KBM-7 (cell line): ENCODE measurements at regions not wholly inside any gene's neighbourhood (a gene's known extent, or its start where the extent isn't known, plus 50 kb on each side); places are given as distances from the start of the nearest gene placed in this dataset.

Experiments
- DNase-seq: peaks from one replicate; pipeline ENCODE4 v3.0.0-alpha.2; 2015
- in situ Hi-C: fragments of 300-500 bp; cut with MboI; formaldehyde crosslinking; loops from 2 replicates; pipeline ENCODE4 v1.14.3; 2020; ENCODE audit warnings: low sequenced_read_pairs, low pct_unique_long_range_greater_than_20kb, mixed read lengths

DNA sequence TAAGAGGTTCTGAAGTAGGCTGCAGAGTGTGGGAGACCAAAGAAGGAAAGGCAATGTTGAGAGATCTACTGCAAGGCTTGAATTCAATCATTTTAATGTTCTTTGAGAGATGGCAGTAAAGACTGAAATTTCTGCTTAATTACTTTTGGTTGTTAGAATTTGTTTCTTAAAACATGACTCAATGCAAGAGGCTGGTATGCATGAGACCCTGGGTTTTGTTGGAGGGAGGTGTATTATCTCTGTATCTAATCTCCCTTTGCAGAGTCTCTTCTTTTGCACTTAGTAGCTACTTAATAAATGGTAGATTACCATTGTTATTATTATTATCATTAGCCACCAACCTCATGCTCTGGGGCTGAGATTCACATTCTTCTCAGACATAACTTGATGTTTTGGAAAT lies 87.4 kb upstream of the DRD2 start:
- DNase-seq = no peak
- in situ Hi-C loops = no loop called here

- DNase-seq = no peak
- in situ Hi-C loops = no loop called here
Measured at GRCh38 chr11:113557926-113558325, 82.7 kb upstream of the DRD2 start.

DNA sequence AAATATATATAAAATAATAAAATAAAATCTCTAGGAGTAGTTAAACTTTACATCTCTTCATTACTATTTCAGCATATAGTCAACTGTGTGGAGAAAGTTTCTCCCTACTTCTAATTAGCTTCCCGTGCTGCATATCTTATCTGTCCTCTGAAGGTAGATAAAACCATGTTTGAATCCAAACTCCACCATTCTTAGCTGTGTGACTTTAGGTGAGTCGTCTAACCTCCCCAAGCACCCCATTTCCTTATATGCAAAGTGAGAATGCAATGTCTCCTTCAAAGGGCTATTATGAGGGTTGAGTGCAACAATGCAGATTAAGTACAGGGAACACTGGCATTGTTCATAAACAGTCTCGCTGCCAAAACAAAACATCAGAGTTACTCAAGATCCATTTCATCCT lies 80.8 kb upstream of the DRD2 start:
- in situ Hi-C loops = no loop called here

GRCh38 chr11:113555071-113555619 lies 79.9 kb upstream of the DRD2 start:
- DNase-seq = no peak

More for the DNA sequence above, 80.8 kb upstream of the DRD2 start:
- no peak for DNase-seq

GRCh38 chr11:113554526-113554925 lies 79.3 kb upstream of the DRD2 start:
- no peak for DNase-seq
- in situ Hi-C loops = no loop called here

More at GRCh38 chr11:113555071-113555619, 79.9 kb upstream of the DRD2 start:
- in situ Hi-C loops = no loop called here

DNA sequence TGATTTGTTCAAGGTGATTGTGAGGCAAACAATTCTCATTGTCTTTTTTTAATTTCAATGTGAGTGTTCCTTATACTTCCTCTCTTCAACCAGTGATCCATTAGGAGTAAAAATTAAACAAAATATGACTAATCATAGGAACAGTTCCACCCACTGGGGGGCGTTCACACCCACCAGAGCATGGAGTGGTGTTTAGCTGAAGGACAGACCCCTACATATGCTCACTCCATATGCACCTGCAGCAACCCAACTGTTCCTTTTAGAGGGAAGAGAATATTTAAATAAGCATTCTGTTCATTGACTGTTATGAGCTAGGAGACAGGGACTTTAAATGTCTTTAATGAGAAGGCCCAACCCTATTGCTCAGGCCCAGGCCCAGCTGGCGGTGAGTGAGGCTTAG lies 78.7 kb upstream of the DRD2 start:
- in situ Hi-C loops = no loop called here
- DNase-seq = no peak

DNA sequence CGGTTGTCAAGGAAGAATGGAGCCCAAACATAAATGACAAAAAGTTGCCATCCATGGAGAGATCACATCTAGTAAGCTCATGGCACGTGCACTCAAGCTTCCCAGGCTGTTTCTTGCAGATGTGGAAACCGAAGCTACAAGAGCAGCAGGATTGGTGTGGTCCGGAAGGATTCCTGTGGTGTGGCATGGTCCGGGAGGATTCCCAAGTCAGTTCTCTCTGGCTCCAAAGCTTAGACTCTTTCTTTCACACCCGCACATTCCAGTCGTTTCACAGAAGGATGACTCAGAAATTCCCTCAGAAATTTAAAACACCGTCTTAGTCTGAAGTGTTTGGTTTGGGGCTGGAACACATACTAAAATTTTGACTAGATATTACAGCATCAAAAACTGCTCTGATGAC lies 78.0 kb upstream of the DRD2 start:
- DNase-seq = no peak
- in situ Hi-C loops = no loop called here

DNA sequence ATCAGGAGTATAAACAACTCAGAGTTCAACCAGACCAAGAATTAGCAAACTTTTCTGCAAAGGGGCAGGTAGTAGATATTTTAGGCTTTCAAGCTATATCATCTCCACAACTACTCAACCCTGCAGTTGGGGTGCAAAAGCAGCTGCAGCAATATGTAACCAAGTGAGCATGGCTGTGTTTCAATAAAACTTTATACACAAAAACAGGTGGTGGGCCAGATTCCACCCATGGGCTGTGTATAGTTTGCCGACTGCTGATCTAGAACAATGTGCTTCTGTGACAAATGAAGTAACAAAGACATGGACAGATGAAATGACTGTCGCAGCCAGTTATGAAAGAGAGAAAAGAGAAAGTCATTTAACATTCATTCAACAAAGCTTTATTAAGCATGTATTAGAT lies 77.1 kb upstream of the DRD2 start:
- DNase-seq = no peak
- in situ Hi-C loops = no loop called here

DNA sequence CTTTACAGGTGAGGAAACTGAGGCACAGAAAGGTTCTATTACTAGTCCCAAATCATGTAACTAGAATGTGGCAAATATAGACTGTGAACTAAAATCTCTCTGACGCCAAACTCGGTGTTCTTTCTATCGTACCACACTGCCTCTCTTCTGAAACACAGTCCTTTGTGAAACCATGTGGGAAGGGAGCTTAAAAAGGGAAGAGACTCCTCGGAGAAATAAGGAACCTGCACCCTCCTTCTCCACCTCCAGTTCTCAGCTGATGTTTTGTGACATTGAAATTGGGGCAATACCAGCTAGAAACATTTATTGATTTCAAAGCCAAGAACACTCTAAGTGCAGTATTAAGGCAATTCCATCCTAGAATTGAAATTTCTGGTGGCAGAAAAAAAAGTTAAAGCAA lies 76.4 kb upstream of the DRD2 start:
- no peak for DNase-seq
- in situ Hi-C loops = no loop called here

GRCh38 chr11:113549611-113550578 lies 74.7 kb upstream of the DRD2 start:
- DNase-seq = no peak

GRCh38 chr11:113549061-113549460 lies 73.9 kb upstream of the DRD2 start:
- DNase-seq = no peak
- in situ Hi-C loops = no loop called here

More at GRCh38 chr11:113549611-113550578, 74.7 kb upstream of the DRD2 start:
- in situ Hi-C loops = no loop called here

DNA sequence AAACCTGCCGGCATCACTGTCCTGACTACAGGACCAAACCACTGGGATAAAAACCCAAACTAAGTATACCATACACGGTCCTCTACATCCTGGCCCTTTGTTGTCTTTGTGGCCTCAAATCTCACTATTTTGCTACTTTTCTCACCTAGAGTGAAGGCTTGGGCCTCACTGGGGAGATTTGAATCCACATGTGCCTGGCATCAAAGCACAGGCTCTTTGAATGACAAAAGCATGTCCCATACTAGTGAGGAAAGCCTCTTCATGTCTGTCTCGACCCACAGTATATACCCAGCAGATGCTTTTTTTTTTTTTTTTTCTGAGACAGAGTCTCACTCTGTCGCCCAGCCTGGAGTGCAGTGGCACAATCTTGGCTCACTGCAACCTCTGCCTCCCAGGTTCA lies 72.5 kb upstream of the DRD2 start:
- no peak for DNase-seq
- in situ Hi-C loops = no loop called here

GRCh38 chr11:113546757-113547507 lies 71.7 kb upstream of the DRD2 start:
- DNase-seq = no peak
- in situ Hi-C loops = no loop called here

GRCh38 chr11:113542420-113542819 lies 67.2 kb upstream of the DRD2 start:
- no peak for DNase-seq
- in situ Hi-C loops = no loop called here

DNA sequence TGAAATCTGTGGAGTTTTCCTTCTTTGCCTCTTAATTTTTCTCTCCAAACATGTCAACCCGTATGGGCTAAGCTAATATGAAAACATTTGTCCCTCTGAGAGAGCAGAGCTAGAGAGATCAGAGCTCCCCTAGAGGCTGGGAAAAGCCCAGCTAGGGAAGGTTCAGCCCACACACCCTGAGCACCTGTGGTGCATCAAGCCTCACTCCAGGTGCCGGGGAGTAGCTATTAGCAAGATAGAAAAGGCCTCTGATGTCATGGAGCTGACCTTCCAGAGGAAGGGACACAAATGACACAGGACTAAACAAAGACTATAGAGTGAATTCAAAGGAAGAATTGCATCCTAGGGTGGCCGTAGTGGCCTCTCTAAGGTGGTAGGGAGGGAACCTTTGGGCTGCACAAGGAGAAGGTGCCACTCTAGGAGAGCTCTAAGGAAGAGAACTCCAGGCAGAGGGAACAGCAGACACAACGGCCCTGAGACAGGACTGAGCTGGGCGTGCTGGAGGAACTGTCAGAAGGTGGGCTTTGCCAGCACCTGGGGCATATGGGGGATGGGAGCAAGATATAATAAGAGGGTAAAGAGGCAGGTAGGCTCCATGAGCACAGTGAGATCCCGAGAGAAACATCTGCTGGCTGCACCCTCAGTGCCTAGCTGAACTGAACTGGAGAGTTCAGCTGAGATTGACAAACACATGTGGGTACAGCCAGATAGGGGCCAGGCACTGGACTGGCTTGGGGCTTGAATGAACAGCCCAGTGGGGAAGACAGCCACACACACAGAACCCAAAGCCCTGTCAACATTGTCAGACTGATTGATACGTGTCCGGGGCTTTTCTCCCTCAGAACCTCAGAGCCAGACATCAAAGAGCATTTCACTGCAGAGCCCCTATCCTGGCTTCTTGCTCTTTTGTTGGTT lies 65.5 kb upstream of the DRD2 start:
- no peak for DNase-seq
- in situ Hi-C loops = no loop called here

DNA sequence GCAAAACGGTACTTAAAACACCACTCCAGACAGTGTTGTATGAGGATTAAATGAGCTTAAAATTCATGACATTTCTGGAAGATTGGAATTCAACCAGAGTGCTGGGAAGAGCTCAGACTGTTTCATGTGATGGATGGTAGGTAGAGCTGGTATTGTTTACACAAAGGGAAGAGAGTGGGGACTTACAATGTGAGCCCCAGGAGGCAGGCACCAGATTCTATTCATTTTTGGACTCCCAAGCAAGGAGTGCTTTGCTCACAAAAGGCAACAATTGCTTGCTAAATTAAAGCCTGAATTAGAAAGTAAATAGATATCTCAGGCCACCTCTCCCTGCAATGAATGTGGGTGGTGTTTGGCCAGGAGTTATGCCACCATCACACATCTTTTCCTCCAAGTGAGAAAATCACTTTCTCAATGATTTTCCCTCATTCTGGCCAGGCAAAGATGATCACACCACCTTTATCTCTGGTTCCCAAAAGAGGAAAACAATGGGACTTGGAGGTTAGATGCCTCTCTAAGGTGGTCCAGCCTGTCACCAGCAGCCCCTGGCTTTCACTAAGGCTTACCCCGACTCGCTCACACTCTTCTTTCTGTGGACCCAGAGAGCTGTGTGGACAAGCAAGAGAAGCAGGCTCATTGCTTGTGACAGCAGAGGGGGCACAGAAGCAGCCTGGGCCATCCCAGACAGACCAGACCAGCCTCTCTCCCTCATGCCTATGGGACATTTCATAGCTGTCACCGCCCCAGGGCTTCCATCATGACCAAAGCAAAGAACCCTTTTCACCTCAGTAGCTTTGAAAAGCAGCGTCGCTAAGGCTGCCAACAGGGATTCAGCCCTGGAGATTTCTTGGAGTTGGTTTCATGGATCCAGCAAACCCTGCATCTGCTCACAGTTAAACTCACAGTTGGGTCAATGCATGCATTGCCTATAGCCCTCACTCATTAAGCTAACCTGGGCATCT lies 63.5 kb upstream of the DRD2 start:
- in situ Hi-C loops = no loop called here

DNA sequence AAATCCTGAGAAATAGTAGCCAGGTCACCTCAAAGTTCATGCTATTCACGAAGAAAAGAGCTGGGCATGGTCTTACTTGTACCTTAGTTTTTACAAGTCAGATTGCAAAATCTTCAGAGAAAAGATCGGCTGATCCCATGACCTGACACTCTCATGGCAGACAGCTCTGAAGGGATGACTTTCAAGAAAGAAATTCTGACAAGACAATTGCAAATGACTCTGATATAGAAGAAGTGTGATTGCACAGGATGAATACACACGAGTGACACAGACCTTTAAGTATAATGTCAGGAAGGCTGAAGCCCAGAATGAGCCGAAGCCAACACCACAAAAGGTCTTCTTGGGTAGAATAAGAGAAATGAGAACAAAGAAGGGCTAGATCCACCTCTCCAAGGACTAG lies 59.4 kb upstream of the DRD2 start:
- no peak for DNase-seq
- in situ Hi-C loops = no loop called here

More for the DNA sequence above, 63.5 kb upstream of the DRD2 start:
- DNase-seq = no peak

DNA sequence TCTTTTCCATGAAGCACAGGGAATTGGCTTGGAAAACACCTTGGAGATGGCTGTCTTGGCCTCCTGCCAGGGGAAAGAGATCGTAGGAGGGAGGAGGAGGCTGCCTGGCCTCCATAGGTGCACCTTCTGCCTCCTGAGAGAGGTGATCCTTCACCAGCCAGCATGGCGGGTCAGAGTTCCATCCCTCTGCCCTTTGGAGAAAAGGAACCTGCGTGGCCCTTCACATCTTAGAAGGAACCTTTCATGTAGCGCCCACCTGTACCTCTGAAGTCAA lies 58.2 kb upstream of the DRD2 start:
- no peak for DNase-seq
- in situ Hi-C loops = no loop called here
